ENCODE measurements at regions not wholly inside any gene's neighbourhood (a gene's known extent, or its start where the extent isn't known, plus 50 kb on each side); places are given as distances from the start of the nearest gene placed in this dataset.
"Not testable (repeated sequence)": the region's sequence is repeated elsewhere in the genome, so short reads cannot be mapped to it uniquely, and the experiment has no call there.

DNA sequence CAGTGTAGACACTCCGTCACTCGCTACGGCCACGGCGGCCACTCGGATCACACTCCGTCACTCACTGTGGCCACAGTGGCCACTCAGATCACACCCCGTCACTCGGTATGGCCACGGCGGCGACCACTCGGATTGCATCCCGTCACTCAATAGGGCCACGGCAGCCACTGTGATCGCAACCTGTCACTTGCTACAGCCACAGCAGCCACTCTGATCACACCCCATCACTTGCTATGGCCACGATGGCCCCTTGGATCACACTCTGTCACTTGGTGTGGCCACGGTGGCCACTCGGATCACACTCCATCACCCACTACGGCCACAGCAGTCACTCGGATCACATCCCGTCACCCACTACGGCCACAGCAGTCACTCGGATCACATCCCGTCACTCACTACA, 175.3 kb downstream of the LAT start:
- not testable (repeated sequence) for DNase-seq (ENCODE audit: low read depth)

GRCh38 chr16:29159603-29160002, 174.8 kb downstream of the LAT start:
- not testable (repeated sequence) for DNase-seq (ENCODE audit: low read depth)

- DNase-seq (ENCODE audit: low read depth) = no peak
These were observed 173.9 kb downstream of the LAT start for GRCh38 chr16:29158785-29159184.

DNA sequence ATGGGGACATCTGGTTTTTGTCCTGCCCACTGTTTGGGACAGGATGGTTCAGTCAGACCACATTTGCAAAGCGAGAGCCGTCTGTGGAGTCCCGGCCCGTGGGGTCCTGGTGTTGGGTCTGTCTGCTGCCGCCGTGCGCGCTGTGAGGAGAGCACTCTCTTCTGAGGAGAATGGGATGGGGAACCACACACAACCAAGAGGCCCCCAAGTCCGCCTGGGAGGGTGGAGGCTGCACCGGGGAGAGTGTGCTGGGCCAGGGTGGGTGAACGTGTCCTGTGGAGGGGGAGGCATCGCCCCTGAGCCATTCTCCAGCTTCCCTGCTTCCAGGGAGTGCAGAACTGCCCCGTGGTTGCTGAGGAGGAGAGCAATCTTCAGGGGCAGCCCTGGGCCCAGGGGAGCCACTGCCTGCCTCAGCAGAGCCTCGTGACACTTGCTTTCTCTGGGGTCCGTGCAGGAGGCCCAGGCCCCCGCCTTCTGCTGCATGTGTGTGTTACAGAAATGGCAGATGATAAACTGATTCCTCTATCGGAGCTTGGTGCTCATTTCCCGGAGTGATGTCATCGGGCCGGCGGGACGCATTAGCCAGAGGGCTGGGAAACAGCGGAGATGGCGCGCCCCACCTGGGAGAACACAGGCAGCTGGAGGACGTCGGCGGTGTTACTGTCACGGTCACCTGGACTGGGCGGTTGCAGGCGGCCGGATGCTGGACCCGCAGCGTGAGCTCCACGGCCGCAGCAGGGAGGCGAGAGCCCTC, 173.4 kb downstream of the LAT start:
- DNase-seq (ENCODE audit: low read depth) = not testable (repeated sequence)

DNA sequence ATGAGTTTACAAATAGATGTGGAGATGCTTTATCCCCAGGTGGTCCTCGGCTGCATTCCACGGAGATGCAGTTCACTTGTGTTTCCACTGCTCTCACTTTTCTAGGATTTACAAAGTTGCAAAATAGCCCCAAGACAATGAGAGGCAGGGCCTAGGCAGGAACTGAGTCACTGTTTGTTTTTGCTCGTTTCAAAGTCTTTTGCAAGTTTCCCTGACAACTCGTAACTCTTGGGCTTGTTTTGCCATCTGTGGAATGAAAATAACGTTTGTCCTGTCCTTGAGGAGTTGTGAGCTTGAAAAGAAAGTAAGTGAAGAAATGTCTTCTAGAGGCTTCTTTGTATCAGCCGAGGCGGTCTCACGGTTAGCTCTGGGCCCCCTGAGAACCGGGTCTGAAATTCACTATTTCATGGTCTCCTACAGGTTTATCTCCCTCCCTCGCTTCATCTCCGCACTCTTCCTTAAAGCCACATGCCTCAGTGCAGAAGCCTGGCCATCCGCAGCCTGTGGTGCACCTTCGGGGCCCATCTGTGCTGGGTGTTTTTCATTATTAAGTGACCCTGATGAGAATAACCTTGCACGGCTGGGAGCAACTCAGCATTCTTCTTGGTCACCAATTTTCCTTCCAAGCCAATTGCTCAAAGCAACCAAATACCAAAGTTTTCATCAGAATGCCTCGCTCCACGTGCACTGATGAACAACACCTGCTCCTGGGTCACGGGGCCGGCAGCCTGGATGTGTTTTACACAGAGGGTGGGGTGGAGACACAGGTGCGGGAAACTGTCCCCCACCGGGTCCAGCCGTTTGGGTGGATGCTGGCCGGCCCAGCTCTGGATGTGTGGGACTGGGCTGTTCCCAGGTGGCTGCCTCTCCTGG, 172.4 kb downstream of the LAT start:
- peak; percentile 96 for DNase-seq (ENCODE audit: low read depth)

- DNase-seq (ENCODE audit: low read depth) = no peak
These were observed 171.7 kb downstream of the LAT start for GRCh38 chr16:29156511-29156910.

DNA sequence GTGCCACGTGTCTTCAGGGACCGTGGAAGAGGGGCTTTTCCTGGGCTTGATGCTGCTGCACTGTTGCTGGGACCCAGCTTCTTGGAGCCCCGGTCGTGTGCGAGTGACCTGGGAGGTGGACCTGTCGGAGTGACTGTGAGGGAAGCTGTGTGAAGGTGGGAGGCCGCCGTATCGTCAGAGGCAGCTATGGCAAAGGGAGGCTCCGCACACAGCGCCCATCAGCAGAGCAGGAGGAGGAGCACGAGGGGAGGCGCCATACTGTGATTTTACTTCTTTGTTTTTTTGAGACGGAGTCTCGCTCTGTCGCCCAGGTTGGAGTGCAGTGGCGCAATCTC, 171.0 kb downstream of the LAT start:
- DNase-seq (ENCODE audit: low read depth) = not testable (repeated sequence)

DNA sequence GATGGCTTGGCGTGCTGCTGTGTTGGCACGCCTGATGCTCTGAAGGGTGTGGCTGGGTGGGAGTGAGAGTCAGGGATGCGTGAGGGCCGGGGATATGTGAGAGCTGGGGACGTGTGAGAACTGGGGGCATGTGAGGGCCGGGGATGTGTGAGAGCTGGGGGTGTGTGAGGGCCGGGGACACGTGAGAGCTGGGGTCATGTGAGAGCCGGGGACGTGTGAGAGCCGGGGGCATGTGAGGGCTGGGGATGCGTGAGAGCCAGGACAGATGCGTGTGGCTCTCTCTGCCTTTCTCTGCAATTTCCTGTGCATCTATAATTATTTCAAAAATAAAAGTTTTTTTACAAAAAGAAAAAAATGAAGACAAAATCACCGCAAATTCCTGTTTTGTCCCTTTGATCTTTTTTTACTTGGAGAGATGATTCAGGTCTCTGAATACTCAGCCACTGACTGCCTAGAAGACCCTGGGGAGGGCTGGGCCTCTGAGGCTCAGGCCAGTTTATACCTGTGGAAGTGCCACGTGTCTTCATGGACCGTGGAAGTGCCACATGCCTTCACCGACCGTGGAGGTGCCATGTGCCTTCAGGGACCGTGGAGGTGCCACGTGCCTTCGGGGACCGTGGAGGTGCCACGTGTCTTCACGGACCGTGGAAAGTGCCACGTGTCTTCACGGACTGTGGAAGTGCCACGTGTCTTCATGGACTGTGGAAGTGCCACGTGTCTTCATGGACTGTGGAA, 170.4 kb downstream of the LAT start:
- DNase-seq (ENCODE audit: low read depth) = not testable (repeated sequence)

GRCh38 chr16:29154676-29155121, 169.8 kb downstream of the LAT start:
- DNase-seq (ENCODE audit: low read depth) = peak; percentile 42

DNA sequence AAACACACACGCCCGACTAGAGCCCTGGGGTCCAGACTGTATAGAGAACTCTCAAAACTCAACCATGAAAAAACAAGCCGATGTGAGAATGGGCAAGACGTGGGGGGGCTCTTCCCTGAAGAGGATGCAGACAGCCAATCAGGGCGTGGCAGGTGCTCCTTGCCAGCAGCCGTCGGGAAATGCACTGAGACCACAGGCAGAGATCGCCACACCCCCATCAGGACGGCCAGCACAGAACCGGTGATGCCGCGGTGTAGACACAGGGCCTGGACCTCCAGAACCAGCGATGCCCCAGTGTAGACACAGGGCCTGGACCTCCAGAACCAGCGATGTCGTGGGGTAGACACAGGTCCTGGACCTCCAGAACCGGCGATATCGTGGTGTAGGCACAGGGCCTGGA, 169.2 kb downstream of the LAT start:
- no peak for DNase-seq (ENCODE audit: low read depth)

- not testable (repeated sequence) for DNase-seq (ENCODE audit: low read depth)
These were observed 168.5 kb downstream of the LAT start for GRCh38 chr16:29153307-29153706.

GRCh38 chr16:29152544-29153031, 167.7 kb downstream of the LAT start:
- peak; percentile 10 for DNase-seq (ENCODE audit: low read depth)

DNA sequence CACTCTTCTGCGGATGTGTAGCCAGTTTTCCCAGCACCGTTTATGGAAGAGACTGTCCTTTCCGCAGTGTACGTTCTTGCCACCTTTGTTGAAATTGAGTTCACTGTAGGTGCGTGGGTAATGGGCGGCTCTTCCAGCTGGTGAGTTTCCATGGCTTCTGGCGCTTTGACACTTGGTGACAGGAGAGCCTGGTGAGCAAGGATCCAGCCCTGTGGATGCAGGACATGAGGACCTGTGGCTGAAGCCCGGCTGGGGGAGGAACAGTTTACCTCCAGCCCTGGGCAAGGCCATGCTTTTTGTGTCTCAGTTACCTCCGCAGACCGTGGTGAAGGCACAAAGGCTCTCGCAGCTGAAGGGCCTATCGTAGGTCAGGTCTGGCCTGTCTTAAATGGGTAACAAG, 166.5 kb downstream of the LAT start:
- DNase-seq (ENCODE audit: low read depth) = no peak

GRCh38 chr16:29149912-29150311, 165.1 kb downstream of the LAT start:
- DNase-seq (ENCODE audit: low read depth) = not testable (repeated sequence)

DNA sequence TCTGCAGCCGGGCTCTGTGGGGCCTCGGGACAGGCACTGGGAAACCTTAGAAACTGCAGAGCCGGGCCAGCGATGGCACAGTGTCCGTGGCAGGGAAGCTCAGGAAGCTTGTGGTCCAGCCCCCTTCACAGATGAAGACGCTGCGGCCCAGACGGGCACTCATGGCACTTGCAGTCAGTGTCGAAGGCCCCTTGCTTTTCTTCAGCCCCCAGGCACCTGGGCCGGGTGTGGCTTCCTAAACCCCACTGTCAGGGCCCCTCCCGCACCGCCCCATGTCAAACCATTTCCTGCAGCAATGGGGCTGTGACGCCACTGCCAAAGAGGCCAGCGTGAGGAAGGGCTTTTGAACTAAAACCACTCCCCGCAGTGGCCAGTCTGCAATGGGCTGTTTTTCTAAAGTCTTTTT, 164.0 kb downstream of the LAT start:
- DNase-seq (ENCODE audit: low read depth) = no peak

DNA sequence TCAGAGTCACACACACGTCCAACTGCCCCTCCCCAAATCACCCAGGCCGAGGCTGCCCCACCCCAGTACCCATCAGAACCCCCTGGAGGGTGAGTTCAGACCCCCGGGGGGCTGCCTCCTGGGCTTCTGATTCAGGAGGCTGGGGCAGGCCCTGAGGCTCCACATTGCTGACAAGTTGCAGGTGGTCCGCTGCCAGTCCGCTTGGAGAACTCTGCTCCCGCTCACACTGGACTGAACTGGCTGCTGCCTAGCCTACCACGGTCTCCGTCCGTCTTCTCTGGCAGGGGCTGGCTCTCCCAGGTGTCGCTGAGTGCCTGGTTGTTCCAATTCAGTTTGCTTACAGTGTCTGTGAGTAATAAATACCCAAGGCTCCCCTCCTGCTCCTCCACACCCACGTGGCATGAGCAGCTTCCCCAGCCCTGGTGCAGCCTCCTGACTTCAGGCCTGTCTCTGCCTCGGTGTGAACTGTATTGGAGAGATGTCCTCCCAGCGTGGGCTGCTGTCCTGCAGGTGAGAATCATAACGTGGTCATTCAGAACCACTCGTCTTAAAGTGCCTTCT, 163.4 kb downstream of the LAT start:
- no peak for DNase-seq (ENCODE audit: low read depth)

- not testable (repeated sequence) for DNase-seq (ENCODE audit: low read depth)
These were observed 162.9 kb downstream of the LAT start for GRCh38 chr16:29147710-29148109.

GRCh38 chr16:29146808-29147643, 162.2 kb downstream of the LAT start:
- not testable (repeated sequence) for DNase-seq (ENCODE audit: low read depth)

- DNase-seq (ENCODE audit: low read depth) = no peak
These were observed 161.4 kb downstream of the LAT start for GRCh38 chr16:29146266-29146665.

- DNase-seq (ENCODE audit: low read depth) = not testable (repeated sequence)
These were observed 160.8 kb downstream of the LAT start for GRCh38 chr16:29145486-29146225.
